Ovary (tissue), 7 donors: ENCODE measurements at regions not wholly inside any gene's neighbourhood (a gene's known extent, or its start where the extent isn't known, plus 50 kb on each side); places are given as distances from the start of the nearest gene placed in this dataset.

Experiments used
- DNase-seq, 5 donors: peaks; one replicate each; pipeline ENCODE4 v3.0.0-alpha.2; 2019 to 2020
- H3K27ac ChIP-seq, 2 donors: fragments of 200-600 bp; one replicate each; pipeline versions ENCODE4 v1.5.1 to v1.8.0; 2019 to 2022
- H3K27me3 ChIP-seq: fragments of 200-600 bp; one replicate; pipeline ENCODE4 v1.8.0; 2022
- H3K36me3 ChIP-seq: fragments of 200-600 bp; sonication (generic); one replicate; pipeline ENCODE4 v1.5.1; 2019
- H3K4me1 ChIP-seq: one replicate; pipeline ENCODE4 v1.8.1; 2013; ENCODE audit warnings: mild to moderate bottlenecking, moderate library complexity; ENCODE audit not compliant: insufficient read depth
- H3K4me3 ChIP-seq: fragments of 200-600 bp; sonication (generic); one replicate; pipeline ENCODE4 v1.5.1; 2017
- H3K9me3 ChIP-seq, 2 donors: fragments of 200-600 bp in 1 of 2; sonication (generic) in 1 of 2; one replicate each; pipeline versions ENCODE4 v1.5.1 to v1.8.1; 2013 to 2019; ENCODE audit warnings: mild to moderate bottlenecking in 1 of 2, moderate library complexity in 1 of 2
- CTCF ChIP-seq, 3 donors: fragments of 450-650 bp in 2 of 3; fragments of 200-600 bp in 1 of 3; IDR thresholded peaks; one replicate each; pipeline versions ENCODE4 v1.5.1 to v1.8.0; 2016 to 2022; ENCODE audit warnings: antibody characterized with exemption in 3 of 3, mild to moderate bottlenecking in 1 of 3
- EP300 ChIP-seq: sonication (generic); formaldehyde crosslinking; IDR thresholded peaks from one replicate; pipeline ENCODE4 v1.6.1; 2017; ENCODE audit warnings: antibody characterized with exemption
- POLR2A ChIP-seq: fragments of 450-650 bp; IDR thresholded peaks from one replicate; pipeline ENCODE4 v1.6.1; 2017; ENCODE audit warnings: antibody characterized with exemption, mild to moderate bottlenecking, moderate library complexity
- WGBS, 3 donors: extraction: QIAGEN DNeasy Blood & Tissue Kit in 1 of 3; methylation state at CpG; one replicate each; pipeline versions ENCODE4 v1.1.5 to v1.1.7; 2013 to 2017; 5-methylcytosine and 5-hydroxymethylcytosine counted together
- intact Hi-C, 4 donors: fragments of 100-400 bp; cut with DNase I; formaldehyde crosslinking; loops; one replicate each; pipeline versions ENCODE4 v1.11.0 to v1.15.1; 2022 to 2023
- donor health status: DM: no; HTN: no; CAD: no; lungs with moderate emphysema.
- donor health status: DM: no; HTN: no; CAD: no.
- donor health status: Bipolar disorder and iron deficiency.
- donor health status: DM: no; HTN: no; CAD: no.
- donor health status: DM: yes; HTN: yes; CAD: no.

GRCh38 chr6:169991913-169992312, 240.5 kb downstream of the ERMARD start:
- Histone ChIP-seq H3K4me1 (no peaks in the 10 kb centered on the region), H3K27me3 (no peaks in the 10 kb centered on the region), H3K4me3 (no peak overlapping the region), H3K9me3 (no peaks in the 10 kb centered on the region), H3K36me3 (no peaks in the 10 kb centered on the region), H3K27ac (no peak overlapping the region)
- intact Hi-C loops, result no loop called here
- no peak for TF ChIP-seq EP300
- TF ChIP-seq POLR2A, result no peak
- TF ChIP-seq CTCF (IDR thresholded peaks at IDR 0.05), result no peak
- 94 to 97% (median 97%) methylated on average over 8 of the region's 8 CpGs for WGBS, 3 donors
- DNase-seq, result no peak

GRCh38 chr6:169991031-169991390, 239.6 kb downstream of the ERMARD start:
- no peak for DNase-seq
- no peaks in the 10 kb centered on the region for H3K36me3 ChIP-seq
- H3K9me3 ChIP-seq, result no peaks in the 10 kb centered on the region
- intact Hi-C loops, result no loop called here
- no peak overlapping the region for H3K4me3 ChIP-seq
- WGBS, 3 donors, result 65 to 71% (median 69%) methylated on average over 8 of the region's 8 CpGs
- H3K27ac ChIP-seq, result no peak overlapping the region
- H3K4me1 ChIP-seq, result no peaks in the 10 kb centered on the region
- no peaks in the 10 kb centered on the region for H3K27me3 ChIP-seq
- no peak for TF ChIP-seq EP300
- no peak for TF ChIP-seq POLR2A
- no peak for TF ChIP-seq CTCF (IDR thresholded peaks at IDR 0.05)

- no peak overlapping the region for H3K27ac ChIP-seq
- WGBS, 3 donors, result 77 to 83% (median 83%) methylated on average over 32 of the region's 32 CpGs
Measured at GRCh38 chr6:169990095-169991030, 238.9 kb downstream of the ERMARD start.

GRCh38 chr6:169989594-169989993, 238.2 kb downstream of the ERMARD start:
- H3K27me3 ChIP-seq, result no peaks in the 10 kb centered on the region
- H3K36me3 ChIP-seq, result no peaks in the 10 kb centered on the region
- H3K9me3 ChIP-seq, result no peaks in the 10 kb centered on the region
- H3K4me3 ChIP-seq, result no peak overlapping the region
- no peaks in the 10 kb centered on the region for H3K4me1 ChIP-seq
- WGBS, 3 donors, result 84 to 89% (median 86%) methylated on average over 8 of the region's 8 CpGs
- TF ChIP-seq CTCF (IDR thresholded peaks at IDR 0.05), result no peak
- TF ChIP-seq POLR2A, result no peak
- no peak for TF ChIP-seq EP300
- H3K27ac ChIP-seq, result no peak overlapping the region
- intact Hi-C loops, result no loop called here
- no peak for DNase-seq

More at GRCh38 chr6:169990095-169991030, 238.9 kb downstream of the ERMARD start:
- Histone ChIP-seq H3K27me3 (no peaks in the 10 kb centered on the region), H3K4me3 (no peak overlapping the region), H3K36me3 (no peaks in the 10 kb centered on the region), H3K9me3 (no peaks in the 10 kb centered on the region), H3K4me1 (no peaks in the 10 kb centered on the region)
- no peak for TF ChIP-seq CTCF (IDR thresholded peaks at IDR 0.05)
- no peak for TF ChIP-seq EP300
- TF ChIP-seq POLR2A, result no peak
- intact Hi-C loops, result no loop called here
- no peak for DNase-seq
